NCI-H82 treated with DMSO at 0.1 percent for 48 hours (cell line): ENCODE measurements at regions not wholly inside any gene's neighbourhood (a gene's known extent, or its start where the extent isn't known, plus 50 kb on each side); places are given as distances from the start of the nearest gene placed in this dataset.
"Not testable (repeated sequence)": the region's sequence is repeated elsewhere in the genome, so short reads cannot be mapped to it uniquely, and the experiment has no call there.

Source experiments
- DNase-seq: peaks from one replicate; lab custom pipeline; 2025; ENCODE audit not compliant: unreplicated experiment; lab: John Stamatoyannopoulos, UW

DNA sequence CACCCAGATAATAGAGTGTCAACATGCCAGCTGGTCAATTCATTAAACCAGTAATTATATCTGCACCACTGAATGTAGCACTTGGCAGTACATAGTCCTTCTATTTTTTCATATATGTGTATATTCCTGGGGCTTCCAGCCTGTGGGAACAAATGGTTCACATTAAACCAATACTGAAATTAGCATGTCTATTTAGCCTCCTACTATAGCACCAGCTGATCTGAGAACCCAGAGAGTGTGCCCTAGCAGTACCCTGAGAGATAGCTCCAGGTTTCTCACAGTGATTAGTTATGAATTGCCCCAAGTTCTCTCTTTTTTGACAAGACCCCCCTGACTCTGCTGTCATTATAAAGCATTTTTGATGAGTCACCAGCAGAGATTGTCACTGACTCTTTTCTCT, 1097.3 kb upstream of the FLRT2 start:
- DNase-seq, result no peak

DNA sequence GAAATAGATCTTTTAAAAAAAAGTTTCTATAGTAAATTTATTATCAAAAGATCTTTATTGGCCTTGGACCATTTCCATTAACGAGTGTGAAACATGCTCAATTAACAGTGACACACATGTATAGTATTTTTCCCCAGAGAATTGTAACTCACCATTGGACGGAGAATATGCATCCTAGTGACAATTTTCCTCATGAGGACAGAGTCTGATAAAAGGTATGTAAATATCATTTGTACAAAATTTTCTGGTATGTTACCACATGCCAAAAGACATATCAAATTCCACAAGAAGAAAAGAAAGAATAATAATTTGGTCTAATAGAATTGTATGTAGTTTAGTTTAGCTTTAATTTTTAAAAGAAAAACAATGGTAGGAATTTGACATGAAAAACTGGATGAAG, 1096.0 kb upstream of the FLRT2 start:
- DNase-seq, result no peak

DNA sequence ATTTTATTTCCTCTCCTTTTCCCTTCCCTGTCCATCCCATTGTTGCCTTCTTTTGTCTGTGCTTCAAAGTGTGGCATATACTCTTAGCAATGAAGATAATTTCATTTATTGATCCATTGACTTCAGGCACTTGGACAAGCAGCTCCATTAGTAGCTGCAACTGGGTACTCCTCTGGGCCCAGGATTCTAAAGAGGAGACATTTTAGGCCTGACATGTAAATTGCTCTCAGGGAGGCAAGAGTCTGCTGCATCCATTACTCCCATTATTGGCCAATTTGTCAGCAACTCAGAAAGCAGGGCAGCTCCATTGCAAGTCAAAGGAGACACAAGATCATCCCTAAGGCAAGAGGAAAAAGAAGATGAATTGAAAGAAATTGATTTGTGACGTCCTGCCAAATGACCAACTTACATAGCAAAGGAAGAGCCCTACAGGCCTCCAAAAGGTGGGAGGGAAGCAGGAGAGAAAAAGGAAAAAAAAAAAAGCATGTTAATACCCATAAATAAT, 1094.1 kb upstream of the FLRT2 start:
- DNase-seq, result no peak

DNA sequence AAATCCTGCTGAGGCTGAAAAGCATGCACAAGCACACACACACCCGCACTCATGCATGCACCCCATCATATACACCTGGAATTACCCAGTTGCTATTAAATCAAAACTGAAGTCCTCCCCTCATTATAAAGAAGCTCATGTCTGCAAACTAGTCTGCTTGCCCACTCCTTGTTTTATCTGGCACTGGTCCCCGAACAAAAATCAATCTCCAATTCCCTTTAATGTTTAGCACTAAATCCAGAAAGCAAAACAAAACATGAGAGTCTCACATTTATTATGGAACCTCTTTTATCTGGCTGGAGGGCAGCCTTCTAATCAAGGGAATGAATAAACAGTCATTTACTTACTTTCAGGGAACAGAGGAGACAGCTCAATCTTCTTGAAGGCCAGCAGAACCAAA, 1093.4 kb upstream of the FLRT2 start:
- DNase-seq, result no peak

DNA sequence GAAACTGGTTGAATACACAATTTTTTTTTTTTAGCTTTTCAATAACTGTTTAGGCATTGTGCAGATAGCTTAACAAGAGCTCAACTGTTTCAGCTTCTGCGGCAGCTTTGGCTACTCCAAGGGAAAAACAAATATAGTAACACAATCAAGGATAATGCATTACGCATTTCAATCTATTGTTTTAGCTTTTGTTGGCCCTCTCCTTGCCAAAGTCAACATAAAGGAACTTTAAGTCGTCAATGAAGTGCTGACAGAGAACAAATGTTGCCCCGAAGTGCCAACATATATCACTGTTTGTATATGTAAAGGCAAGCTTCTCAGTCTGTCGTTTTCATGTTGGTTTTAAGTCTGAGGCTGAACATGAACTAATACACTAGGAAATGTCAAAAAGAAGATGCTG, 1087.4 kb upstream of the FLRT2 start:
- no peak for DNase-seq

DNA sequence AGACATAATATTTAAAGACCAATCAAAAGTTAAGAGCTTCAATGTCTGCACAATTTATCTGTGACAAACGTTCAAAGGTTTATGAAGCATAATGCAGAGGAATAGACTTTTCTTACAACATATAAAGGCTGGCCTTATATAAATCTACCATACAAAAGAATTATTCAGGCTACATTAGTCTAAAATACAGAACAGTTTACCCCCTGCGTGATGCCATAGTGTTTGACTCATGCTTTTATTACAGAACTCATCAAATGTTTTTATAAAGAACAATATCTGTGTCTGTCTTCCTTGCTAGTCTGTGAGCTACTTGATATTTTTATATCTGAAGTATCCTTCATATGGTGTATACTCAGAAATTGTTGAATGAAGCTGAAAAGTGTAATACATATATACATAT, 1084.5 kb upstream of the FLRT2 start:
- DNase-seq, result no peak

DNA sequence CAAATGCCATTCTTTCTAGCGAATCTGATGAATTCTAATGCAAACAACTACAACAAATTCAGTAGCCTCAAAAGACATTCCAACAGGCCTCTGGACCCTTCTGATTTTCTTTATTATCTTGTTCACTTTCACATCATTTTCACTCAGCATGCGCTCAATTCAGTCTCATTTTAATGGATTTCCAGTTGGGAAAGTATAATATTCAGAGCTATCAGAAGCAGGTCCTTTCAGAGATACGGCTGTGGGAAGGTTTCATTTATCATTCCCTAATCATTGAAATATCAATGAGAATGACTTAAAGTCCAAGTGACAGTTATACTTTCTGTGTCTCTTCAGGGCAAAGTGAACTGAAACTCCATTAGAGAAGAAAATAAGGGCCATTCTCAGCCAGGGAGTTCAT, 1083.7 kb upstream of the FLRT2 start:
- no peak for DNase-seq

DNA sequence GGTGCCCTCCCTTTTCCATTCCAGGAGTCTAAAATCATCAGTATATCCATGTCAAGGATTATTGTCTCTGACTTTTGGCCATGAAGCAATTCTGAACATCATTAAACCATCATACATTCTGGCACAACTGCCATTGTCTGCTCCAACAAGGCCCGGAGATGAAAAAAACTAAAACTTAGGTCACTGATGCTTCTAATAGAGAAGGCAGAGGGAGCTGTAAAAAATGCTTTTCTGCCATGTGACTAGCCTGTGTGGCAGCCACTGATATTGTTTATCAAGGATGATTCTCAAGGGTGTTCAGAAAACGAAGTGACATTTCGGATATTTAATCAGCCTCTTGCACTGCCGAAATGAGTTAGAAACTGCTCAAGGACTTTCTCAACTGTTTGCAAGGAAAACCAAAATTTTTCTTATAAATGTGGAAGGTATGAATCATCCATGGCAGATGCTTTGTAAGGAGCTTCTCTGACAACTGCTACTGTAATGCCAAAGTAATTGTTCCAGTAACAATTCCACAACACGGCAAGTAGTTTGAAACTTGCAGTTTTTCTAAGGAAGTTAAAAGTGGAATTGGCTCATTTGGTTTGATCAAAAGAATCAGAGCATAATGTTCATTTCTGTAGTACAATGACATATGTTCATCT, 1076.5 kb upstream of the FLRT2 start:
- no peak for DNase-seq

DNA sequence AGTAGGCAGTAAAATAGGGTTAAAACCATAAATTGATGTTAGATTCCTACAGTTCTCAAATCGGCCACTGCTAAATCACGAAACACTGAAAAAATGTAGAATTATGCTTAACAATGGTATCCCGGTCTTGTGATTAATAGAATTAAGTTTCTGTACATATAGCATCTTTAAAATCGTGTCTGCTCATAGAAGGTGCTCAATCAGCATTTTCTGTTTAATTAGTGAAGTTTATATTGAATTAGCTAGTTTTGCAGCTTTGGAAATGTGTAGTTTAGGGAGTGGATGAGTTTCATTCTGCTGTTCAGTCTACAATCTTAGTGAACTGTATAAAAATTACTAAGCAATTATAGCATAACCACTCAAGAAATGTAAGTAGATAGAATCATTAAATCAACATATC, 1075.8 kb upstream of the FLRT2 start:
- DNase-seq, result no peak

DNA sequence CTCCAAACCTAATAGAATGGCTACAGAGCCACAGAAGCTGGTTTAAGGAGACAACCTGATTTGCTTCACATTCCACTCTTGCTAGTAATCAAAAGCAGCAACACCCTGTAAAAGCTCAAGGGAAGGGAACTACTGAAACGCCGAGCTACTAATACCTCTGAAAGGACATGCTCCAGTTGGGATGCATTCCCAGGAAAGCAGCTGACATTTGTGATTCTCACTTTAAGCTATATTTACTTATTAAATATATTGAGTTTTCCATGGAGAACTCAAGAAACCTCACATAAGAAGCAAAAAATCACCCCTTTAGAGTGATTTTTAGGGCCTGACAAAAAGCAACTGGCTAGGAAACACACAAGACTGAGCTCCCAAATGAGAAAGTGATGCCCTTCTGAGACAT, 1073.0 kb upstream of the FLRT2 start:
- DNase-seq, result no peak

DNA sequence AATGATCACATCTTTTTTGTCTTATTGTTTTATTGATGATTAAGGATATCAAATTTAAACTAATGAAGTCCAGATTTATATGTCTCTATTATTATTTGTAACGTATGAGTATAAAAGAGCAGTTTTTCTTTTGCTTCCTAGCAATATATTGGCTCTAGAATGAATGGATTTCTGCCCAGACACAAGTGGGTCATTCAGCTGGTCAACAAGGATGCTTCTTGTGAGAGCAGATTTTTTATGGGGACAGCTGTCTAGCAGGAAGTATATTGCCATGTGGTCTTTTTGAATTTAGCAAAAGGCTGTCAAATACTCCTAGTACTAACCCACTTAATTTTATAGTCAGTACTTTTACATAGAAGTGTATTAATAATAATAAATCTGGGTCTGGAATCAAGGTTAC, 1071.1 kb upstream of the FLRT2 start:
- no peak for DNase-seq

DNA sequence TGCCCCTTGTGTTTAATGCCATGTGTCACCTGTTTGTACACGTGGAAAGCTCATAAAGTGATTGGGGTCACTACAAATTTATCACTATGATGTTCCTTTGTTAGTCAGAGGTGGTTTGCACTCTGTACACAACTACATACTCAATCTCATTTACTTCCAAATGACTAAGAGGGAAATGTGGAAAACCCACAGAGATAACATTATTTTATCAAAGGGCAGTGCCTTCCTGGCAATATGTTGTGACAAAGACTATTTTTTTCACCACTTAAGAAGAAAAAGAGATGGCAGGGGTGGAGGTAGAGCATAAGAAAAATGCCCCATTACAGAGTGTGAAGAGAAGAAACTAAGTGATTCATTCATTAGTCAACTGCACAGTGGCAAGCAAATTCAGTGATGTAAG, 1064.1 kb upstream of the FLRT2 start:
- DNase-seq, result no peak

DNA sequence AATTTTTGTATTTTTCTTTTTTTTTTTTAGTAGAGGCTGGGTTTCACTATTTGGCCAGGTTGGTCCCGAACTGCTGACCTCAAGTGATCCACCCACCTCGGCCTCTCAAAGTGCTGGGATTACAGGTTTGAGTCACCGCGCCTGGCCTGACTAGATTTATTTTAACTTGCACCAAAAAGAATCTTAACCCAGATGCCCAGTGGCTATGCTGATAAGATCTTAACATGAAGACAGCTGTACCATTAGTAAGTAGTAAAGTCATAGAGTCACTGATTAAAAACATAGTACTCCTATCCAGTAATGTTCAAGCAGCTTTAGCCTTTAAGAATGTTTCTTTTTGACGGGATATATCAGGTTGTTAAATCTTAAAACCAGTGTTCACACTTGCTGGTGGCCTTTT, 1061.8 kb upstream of the FLRT2 start:
- DNase-seq, result no peak

DNA sequence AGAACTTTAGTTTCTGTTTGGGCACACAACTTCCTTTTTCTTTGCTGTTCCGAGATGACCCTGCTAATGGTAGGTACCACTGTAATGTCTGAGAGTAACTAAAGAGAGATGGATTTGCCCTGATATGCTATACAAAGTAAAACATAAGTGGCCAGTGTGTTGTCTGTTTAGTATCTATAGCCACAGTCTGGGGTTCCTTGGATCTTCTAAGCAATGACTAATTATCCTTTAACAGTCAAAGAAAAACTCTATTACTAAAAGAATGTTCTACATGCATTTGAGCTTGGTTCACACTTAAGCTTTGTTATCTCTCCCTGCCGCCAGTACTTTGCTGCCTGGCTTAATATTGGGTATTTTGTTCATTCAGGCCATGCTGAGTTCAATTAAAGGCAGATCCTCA, 1051.9 kb upstream of the FLRT2 start:
- DNase-seq, result no peak

DNA sequence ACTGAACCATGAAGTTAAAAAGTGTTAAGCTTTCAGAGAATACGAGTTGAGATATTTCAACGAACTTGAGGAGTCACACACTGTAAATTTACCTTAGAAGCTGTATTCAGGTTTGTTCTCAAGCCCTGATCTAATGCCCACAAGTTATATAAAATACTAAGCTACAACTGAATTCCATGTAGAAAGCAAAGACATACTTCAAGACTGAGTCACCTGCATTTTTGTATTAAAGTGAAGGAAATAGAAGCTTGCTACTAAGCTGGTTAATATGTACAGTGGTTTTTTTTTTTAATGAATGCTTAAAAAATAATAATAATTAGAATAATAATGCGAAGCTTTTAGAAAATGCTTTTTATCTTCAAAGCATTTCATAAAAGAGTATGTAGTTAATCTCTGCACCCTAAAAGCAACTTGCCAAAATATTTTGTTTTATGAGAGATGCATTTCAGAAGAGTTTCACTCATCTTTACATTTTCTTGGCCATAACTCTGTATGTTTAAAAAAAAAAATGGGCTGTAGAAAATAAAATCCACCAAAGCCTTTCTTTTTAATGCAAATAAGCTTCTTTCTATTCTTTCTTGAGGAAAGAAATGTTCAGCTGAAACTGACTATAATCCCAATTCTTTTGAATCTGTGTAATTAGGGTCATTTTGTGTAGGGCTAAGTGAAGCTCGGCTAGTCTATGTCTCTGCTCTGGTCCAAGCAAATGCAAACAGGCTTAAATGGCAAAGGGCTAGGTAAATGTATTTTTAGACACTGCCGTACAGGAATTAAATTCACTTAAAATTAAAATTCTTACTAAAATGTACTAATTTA, 1047.5 kb upstream of the FLRT2 start:
- no peak for DNase-seq

DNA sequence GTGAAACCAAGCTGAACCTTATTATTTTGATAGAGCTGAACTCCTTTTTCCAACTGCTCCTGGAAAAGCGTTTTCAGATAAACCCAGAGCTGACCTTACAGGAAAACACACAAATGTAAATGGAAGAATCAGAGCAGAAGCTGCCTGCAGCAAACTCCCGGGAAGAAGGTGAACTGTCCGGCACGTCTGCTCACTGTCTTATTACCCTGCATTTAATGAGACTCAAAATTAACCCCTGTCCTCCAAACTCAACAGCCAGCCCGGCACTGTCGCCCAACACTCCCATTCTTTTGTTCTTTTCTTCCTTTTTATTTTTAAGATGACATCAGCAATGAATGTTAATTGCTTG, 1046.9 kb upstream of the FLRT2 start:
- DNase-seq, result no peak

DNA sequence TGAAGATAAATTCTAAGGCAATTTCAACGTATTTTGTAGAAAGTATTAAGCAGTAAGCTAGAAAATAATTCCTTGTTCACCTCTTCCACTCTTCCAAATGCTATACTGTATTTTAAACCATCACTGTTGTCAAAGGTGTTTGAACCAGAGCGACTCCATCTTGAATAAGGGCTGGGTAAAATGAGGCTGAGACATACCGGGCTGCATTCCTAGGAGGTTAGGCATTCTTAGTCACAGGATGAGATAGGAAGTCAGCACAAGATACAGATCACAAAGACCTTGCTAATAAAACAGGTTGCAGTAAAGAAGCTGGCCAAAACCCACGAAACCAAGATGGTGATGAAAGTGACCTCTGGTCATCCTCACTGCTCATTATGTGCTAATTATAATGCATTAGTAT, 1045.7 kb upstream of the FLRT2 start:
- DNase-seq, result not testable (repeated sequence)

DNA sequence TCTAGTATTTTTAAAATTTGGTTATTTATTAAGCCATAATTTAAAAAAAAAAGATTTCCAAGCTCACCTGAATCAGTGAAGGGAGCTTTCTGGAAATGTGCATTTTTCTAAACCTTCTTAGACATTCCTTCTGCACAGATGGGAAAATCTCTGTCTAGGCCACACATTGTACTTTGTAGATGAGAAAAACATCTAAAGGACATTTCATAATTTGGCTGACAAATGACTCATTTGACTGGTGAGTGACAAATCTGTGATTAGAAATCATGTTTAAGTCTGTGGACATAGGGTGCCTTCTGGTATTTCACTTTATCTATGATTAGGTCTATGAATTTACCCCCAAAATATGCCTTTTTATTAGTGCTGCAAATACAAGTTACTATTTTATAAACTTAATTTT, 1044.9 kb upstream of the FLRT2 start:
- no peak for DNase-seq

DNA sequence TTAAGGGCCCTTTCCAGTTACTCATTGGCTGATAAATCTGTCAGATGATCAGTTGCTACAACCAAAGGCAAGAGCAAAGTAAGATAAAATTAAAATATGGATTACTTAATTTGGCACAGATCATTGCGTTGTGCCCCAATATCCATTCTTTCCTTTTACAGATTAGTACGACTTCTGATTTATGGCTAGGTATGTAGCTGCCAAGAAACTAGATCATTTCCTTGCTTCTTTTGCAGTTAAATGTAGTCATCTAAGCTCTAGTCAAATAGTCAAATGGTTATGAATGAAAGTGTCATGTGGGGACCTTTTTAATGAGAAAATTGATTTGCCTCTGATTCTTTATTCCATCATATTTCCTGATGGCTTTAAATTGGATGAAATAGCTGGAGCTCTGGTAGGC, 1039.9 kb upstream of the FLRT2 start:
- no peak for DNase-seq

DNA sequence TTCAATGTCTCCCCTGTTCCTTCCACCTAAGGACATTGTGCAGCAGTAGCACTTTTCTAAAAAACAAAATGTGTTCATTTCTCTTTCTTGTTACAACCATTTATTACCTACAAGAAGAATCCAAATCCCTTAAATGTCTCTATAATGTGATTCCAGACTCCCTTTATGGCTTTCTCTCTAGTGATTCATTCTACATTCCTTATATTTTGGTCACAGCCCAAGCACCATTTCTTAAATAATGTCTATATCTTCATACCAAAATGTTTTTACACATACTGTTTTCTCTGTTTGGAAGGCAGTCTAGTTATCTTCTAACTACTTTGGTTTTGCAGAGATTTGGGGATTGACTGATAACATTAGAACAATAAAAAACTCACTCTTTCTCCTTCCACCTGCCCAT, 1037.3 kb upstream of the FLRT2 start:
- no peak for DNase-seq

DNA sequence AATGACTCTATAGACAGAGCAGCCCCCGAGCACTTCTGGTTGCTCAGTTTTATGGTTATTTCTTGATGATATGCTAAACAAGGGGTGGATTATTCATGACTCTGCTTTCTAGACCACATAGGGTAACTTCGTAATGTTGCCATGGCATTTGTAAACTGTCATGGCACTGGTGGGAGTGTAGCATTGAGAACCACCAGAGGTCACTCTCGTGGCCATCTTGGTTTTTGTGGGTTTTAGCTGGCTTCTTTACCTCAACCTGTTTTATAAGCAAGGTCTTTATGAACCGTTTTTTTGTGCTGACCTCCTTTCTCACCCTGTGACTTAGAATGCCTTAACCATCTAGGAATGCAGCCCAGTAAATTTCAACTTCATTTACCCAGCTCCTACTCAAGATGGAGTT, 1036.2 kb upstream of the FLRT2 start:
- no peak for DNase-seq

DNA sequence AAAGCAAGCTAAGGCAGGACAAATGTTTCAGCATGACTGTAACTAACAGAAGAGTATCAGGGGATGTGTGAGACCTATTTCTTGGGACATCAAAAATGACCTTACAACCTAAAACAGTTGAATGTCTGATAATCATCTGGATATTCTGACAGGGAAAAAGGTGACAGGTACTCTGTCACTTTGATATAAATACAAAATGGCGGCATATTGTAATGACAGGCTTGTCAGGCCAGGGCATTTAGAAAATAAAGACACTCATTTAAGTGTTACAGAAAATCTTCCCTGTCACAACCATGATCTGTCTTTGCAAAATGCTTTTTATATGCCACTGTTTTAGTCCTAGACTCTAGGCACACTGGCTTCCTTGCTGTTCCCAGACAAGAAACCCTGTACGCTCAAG, 1033.3 kb upstream of the FLRT2 start:
- DNase-seq, result no peak

DNA sequence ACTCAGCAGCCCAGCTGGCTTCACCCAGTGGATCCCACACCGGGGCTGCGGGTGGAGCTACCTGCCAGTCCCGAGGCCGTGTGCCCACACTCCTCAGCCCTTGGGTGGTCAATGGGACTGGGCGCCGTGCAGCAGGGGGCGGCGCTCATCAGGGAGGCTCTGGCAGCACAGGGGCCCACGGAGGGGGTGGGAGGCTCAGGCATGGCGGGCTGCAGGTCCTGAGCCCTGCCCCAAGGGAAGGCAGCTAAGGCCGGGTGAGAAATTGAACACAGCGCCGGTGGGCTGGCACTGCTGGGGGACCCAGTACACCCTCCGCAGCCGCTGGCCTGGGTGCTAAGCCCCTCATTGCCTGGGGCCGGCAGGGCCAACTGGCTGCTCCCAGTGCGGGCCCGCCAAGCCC, 1017.1 kb upstream of the FLRT2 start:
- DNase-seq, result not testable (repeated sequence)
